Keratinocyte (primary cell): ENCODE measurements at regions not wholly inside any gene's neighbourhood (a gene's known extent, or its start where the extent isn't known, plus 50 kb on each side); places are given as distances from the start of the nearest gene placed in this dataset.

ENCODE experiments used
- DNase-seq: peaks from one replicate; pipeline ENCODE4 v3.0.0-alpha.2; 2011; ENCODE audit warnings: low read depth, missing footprints, low spot score
- FAIRE-seq: peaks from 2 replicates; lab custom pipeline; 2011; peaks lifted over from hg19 to GRCh38; lab: Jason Lieb, UNC
- H2AFZ ChIP-seq: 2 replicates; pipeline ENCODE4 v1.6.0; 2012; ENCODE audit warnings: low read length, control low read depth, inconsistent platforms; ENCODE audit not compliant: control insufficient read depth
- H3K27ac ChIP-seq: 2 replicates; pipeline ENCODE4 v1.5.1; 2011; ENCODE audit warnings: low read length; ENCODE audit not compliant: control insufficient read depth, insufficient read depth
- H3K27me3 ChIP-seq: 3 replicates; pipeline ENCODE4 v1.6.0; 2011; ENCODE audit warnings: low read length; ENCODE audit not compliant: control insufficient read depth, insufficient read depth; ENCODE audit errors: extremely low read depth
- H3K36me3 ChIP-seq, 2 experiments: 2 replicates in 1 of 2; 3 replicates in 1 of 2; pipeline ENCODE4 v1.5.1; 2011; ENCODE audit warnings: low read length in 2 of 2, mild to moderate bottlenecking in 1 of 2; ENCODE audit not compliant: control insufficient read depth in 2 of 2, insufficient read depth in 2 of 2; ENCODE audit errors: extremely low read depth in 1 of 2
- H3K4me1 ChIP-seq: 3 replicates; pipeline ENCODE4 v1.5.1; 2011; ENCODE audit warnings: low read length; ENCODE audit not compliant: control insufficient read depth, insufficient read depth; ENCODE audit errors: extremely low read depth
- H3K4me2 ChIP-seq: 3 replicates; pipeline ENCODE4 v1.6.0; 2011; ENCODE audit warnings: low read depth, low read length; ENCODE audit not compliant: control insufficient read depth, insufficient read depth; ENCODE audit errors: extremely low read depth
- H3K4me3 ChIP-seq, 3 experiments: fragments of 200-600 bp in 1 of 3; sonication (generic) in 1 of 3; 2 replicates in 2 of 3; 3 replicates in 1 of 3; pipeline ENCODE4 v1.5.1; 2011 to 2016; ENCODE audit warnings: low read length in 3 of 3, mild to moderate bottlenecking in 3 of 3, control low read depth in 2 of 3, inconsistent platforms in 1 of 3, low read depth in 1 of 3, mixed read lengths in 1 of 3, mixed run types in 1 of 3, moderate library complexity in 1 of 3; ENCODE audit not compliant: control insufficient read depth in 2 of 3, insufficient read depth in 2 of 3; ENCODE audit errors: extremely low read depth in 1 of 3
- H3K79me2 ChIP-seq: 2 replicates; pipeline ENCODE4 v1.6.0; 2012; ENCODE audit warnings: low read length; ENCODE audit not compliant: control insufficient read depth, insufficient read depth
- H3K9ac ChIP-seq: 3 replicates; pipeline ENCODE4 v1.6.0; 2011; ENCODE audit warnings: low read length; ENCODE audit not compliant: control insufficient read depth, insufficient read depth; ENCODE audit errors: extremely low read depth
- H3K9me1 ChIP-seq: 3 replicates; pipeline ENCODE4 v1.6.0; 2011; ENCODE audit warnings: low read length; ENCODE audit not compliant: control insufficient read depth, insufficient read depth; ENCODE audit errors: extremely low read depth
- H3K9me3 ChIP-seq: 2 replicates; pipeline ENCODE4 v1.5.1; 2012; ENCODE audit warnings: low read depth, low read length; ENCODE audit not compliant: control insufficient read depth
- H4K20me1 ChIP-seq: 3 replicates; pipeline ENCODE4 v1.6.0; 2011; ENCODE audit warnings: low read length; ENCODE audit not compliant: control insufficient read depth, insufficient read depth; ENCODE audit errors: extremely low read depth
- CTCF ChIP-seq, 3 experiments: IDR thresholded peaks in 1 of 3; conservative IDR thresholded peaks in 1 of 3; optimal IDR thresholded peaks in 1 of 3; 2 replicates in 2 of 3; 3 replicates in 1 of 3; pipeline versions ENCODE3 to v1.5.1; 2011; ENCODE audit warnings: low read length in 3 of 3, mild to moderate bottlenecking in 3 of 3, moderate library complexity in 2 of 3, control low read depth in 1 of 3, inconsistent platforms in 1 of 3; ENCODE audit not compliant: insufficient read depth in 2 of 3; ENCODE audit errors: extremely low read depth in 1 of 3
- EZH2 ChIP-seq: IDR thresholded peaks from one replicate; pipeline ENCODE4 v1.6.1; 2012; ENCODE audit warnings: inconsistent platforms, mild to moderate bottlenecking, low read length, moderate library complexity
- dilution Hi-C: fragments of 300-500 bp; cut with MboI; formaldehyde crosslinking; loops from one replicate; pipeline ENCODE4 v1.7.0; 2020; ENCODE audit warnings: low sequenced_read_pairs; ENCODE audit not compliant: extremely low pct_ligation_motif_present

- H3K36me3 ChIP-seq, result no peaks in the 10 kb centered on the region
- DNase-seq (no peak), FAIRE-seq (no peak)
- no peak overlapping the region for H3K27ac ChIP-seq
- no peaks in the 10 kb centered on the region for H3K79me2 ChIP-seq
- no peak overlapping the region for H3K9ac ChIP-seq
- dilution Hi-C loops, result no loop called here
- H3K4me3 ChIP-seq, result no peak overlapping the region
- H3K27me3 ChIP-seq, result peaks cover 4% of the 10 kb centered on the region
- H4K20me1 ChIP-seq, result no peaks in the 10 kb centered on the region
- H2AFZ ChIP-seq, result no peak overlapping the region
- no peaks in the 10 kb centered on the region for H3K4me1 ChIP-seq
- no peak for TF ChIP-seq EZH2
- TF ChIP-seq CTCF (optimal IDR thresholded peaks at IDR 0.05 in 1 of 3, IDR thresholded peaks at IDR 0.05 in 1 of 3, conservative IDR thresholded peaks at IDR 0.05 in 1 of 3; ENCODE audit: extremely low read depth in 1 of 3, insufficient read depth in 2 of 3, low read length in 3 of 3), result no peak
- no peaks in the 10 kb centered on the region for H3K9me3 ChIP-seq
- H3K4me2 ChIP-seq, result no peak overlapping the region
- H3K9me1 ChIP-seq, result no peaks in the 10 kb centered on the region
These were observed 453.4 kb downstream of the BCL11A start for GRCh38 chr2:60100034-60100433.

GRCh38 chr2:60098996-60099395, 454.5 kb downstream of the BCL11A start:
- TF ChIP-seq CTCF (optimal IDR thresholded peaks at IDR 0.05 in 1 of 3, IDR thresholded peaks at IDR 0.05 in 1 of 3, conservative IDR thresholded peaks at IDR 0.05 in 1 of 3; ENCODE audit: extremely low read depth in 1 of 3, insufficient read depth in 2 of 3, low read length in 3 of 3), result no peak
- TF ChIP-seq EZH2, result no peak
- Histone ChIP-seq H3K27me3 (peaks cover 4% of the 10 kb centered on the region), H4K20me1 (no peaks in the 10 kb centered on the region), H3K9ac (no peak overlapping the region), H3K36me3 (no peaks in the 10 kb centered on the region), H3K79me2 (no peaks in the 10 kb centered on the region), H3K4me1 (no peaks in the 10 kb centered on the region), H3K4me2 (no peak overlapping the region), H2AFZ (no peak overlapping the region), H3K9me3 (no peaks in the 10 kb centered on the region), H3K4me3 (no peak overlapping the region), H3K9me1 (no peaks in the 10 kb centered on the region), H3K27ac (no peak overlapping the region)
- dilution Hi-C loops, result no loop called here
- DNase-seq (no peak), FAIRE-seq (no peak)
